Testis (tissue), 2 donors: ENCODE measurements at regions not wholly inside any gene's neighbourhood (a gene's known extent, or its start where the extent isn't known, plus 50 kb on each side); places are given as distances from the start of the nearest gene placed in this dataset.

Experiments
- POLR2A ChIP-seq: fragments of 450-650 bp; IDR thresholded peaks from one replicate; pipeline ENCODE4 v1.6.1; 2017; ENCODE audit warnings: antibody characterized with exemption, mild to moderate bottlenecking, moderate library complexity
- TF ChIP-seq, protein P1 (sequence below), 3 experiments: fragments of 450-650 bp in 2 of 3; fragments of 200-600 bp in 1 of 3; sonication (generic) in 1 of 3; IDR thresholded peaks; one replicate each; pipeline ENCODE4 v1.5.1; 2016 to 2019; ENCODE audit warnings: antibody characterized with exemption in 3 of 3, mild to moderate bottlenecking in 2 of 3, moderate library complexity in 1 of 3

DNA sequence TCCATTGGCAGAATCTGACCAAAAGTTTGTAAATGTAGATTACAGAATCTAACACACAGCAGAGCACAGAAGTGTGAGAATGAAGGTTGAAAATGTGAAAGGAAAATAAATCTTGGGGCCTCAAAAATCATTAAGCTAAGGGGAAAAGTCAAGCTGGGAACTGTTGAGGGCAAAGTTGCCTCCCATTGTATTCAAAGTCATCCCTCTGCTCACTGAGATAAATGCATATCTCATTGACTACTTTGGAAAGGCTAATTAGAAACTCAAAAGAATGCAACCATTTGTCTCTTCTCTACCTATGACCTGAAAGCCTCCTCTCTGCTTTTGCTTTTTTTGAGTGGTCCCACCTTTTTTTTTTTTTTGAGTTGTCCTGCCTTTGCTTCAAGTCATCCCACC lies 97.4 kb upstream of the ATF7IP start:
- TF ChIP-seq, protein P1, sequence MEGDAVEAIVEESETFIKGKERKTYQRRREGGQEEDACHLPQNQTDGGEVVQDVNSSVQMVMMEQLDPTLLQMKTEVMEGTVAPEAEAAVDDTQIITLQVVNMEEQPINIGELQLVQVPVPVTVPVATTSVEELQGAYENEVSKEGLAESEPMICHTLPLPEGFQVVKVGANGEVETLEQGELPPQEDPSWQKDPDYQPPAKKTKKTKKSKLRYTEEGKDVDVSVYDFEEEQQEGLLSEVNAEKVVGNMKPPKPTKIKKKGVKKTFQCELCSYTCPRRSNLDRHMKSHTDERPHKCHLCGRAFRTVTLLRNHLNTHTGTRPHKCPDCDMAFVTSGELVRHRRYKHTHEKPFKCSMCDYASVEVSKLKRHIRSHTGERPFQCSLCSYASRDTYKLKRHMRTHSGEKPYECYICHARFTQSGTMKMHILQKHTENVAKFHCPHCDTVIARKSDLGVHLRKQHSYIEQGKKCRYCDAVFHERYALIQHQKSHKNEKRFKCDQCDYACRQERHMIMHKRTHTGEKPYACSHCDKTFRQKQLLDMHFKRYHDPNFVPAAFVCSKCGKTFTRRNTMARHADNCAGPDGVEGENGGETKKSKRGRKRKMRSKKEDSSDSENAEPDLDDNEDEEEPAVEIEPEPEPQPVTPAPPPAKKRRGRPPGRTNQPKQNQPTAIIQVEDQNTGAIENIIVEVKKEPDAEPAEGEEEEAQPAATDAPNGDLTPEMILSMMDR (IDR thresholded peaks at IDR 0.05), result no peak
- no peak for TF ChIP-seq POLR2A
